Forelimb muscle (tissue), 1 donor: ENCODE measurements at regions not wholly inside any gene's neighbourhood (a gene's known extent, or its start where the extent isn't known, plus 50 kb on each side); places are given as distances from the start of the nearest gene placed in this dataset.

ENCODE experiments used
- DNase-seq: peaks from one replicate; pipeline ENCODE4 v3.0.0-alpha.2; 2013; ENCODE audit warnings: low read depth

DNA sequence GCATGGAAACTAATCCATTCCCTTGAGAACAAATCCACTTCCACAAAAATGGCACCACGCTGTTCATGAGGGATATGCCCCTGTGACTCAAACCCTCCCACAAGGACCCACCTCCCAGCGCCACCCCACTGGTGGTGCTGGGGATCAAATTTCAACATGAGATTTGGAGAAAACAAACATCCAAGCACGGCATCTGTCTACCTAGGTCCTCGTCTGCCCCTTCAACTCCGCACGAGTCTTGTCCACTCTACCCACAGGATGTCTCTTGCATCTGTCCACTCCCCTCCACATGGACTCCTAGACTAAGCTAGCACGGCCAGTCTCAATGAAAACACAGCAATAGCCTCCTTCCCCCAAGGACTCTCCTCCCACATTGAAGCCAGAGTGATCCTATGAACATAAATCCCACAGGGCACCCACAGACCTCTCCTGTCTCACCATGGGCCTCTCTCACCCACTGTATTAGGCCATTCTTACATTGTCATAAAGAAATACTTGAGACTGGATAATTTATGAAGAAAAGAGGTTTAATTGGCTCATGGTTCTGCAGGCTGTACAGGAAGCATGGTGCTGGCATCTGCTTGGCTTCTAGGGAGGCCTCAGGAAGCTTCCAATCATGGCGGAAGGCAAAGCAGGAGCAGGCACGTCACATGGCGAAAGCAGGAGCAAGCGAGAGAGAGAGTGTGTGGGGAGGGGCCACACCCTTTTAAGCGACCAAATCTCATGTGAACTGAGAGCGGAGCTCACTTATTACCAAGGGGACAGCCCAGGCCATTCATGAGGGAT lies 101.4 kb downstream of the TOMM20 start:
- no peak for DNase-seq

GRCh38 chr1:235025422-235025984 lies 103.1 kb downstream of the TOMM20 start:
- no peak for DNase-seq

- no peak for DNase-seq
Measured at GRCh38 chr1:235024711-235025421, 103.8 kb downstream of the TOMM20 start.

- no peak for DNase-seq
Measured at GRCh38 chr1:235023711-235024439, 104.8 kb downstream of the TOMM20 start.

DNA sequence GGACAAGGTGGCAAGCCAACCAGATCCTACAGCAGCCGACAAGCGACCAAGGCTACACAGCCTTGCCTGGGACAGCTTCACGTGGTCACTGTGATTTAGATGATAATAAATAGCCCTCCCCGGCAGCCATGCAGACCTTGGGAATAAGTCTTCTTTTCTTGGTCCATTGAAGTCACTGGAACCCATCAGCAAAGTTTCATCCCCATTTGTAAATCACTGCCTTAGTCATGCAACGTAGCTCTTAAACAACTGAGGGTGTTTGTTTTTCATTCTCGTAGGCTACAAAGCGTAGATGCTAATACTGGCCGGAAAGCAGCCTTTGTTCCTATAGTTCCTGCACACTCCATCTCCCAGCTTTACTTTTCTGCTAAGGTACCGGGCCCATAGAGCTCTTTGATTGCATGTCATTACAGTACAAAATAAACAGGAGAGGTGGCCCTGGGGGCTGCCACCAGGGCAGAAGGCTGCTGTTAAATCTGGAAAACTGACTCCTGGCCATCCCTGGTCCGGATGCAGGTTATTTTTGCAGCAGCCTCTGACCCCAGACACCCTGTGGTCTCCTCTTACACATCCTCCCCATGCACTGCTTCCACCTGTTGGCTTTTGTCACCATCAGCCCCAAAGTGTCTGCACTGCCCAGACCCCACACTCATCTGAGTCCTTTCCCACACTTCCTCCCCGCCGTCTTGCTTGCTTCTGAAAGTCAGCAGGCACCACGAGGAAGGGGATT lies 105.5 kb downstream of the TOMM20 start:
- no peak for DNase-seq

- no peak for DNase-seq
Measured at GRCh38 chr1:235022341-235022980, 106.2 kb downstream of the TOMM20 start.

- no peak for DNase-seq
Measured at GRCh38 chr1:235021815-235022214, 106.8 kb downstream of the TOMM20 start.

- no peak for DNase-seq
Measured at GRCh38 chr1:235021321-235021720, 107.3 kb downstream of the TOMM20 start.

DNA sequence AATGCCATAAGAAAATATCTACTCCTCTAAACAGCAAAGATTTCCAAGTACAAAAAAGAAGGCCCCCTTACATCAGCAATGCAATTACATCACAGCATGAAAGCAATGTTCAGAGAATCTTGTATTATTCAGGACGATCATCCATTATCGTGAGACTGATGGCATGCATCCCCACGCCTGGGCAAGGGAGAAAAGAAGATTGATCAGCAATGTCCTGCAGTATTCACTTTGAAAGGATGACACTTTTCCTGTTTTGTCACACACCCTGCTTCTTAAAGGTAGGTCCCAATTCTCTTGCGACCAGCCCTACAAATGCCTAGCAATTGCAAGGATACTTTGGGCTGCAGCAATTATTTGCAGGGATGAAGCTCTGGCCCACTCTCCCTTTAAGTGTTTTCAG lies 108.7 kb downstream of the TOMM20 start:
- DNase-seq: no peak

- no peak for DNase-seq
Measured at GRCh38 chr1:235019471-235019870, 109.2 kb downstream of the TOMM20 start.

DNA sequence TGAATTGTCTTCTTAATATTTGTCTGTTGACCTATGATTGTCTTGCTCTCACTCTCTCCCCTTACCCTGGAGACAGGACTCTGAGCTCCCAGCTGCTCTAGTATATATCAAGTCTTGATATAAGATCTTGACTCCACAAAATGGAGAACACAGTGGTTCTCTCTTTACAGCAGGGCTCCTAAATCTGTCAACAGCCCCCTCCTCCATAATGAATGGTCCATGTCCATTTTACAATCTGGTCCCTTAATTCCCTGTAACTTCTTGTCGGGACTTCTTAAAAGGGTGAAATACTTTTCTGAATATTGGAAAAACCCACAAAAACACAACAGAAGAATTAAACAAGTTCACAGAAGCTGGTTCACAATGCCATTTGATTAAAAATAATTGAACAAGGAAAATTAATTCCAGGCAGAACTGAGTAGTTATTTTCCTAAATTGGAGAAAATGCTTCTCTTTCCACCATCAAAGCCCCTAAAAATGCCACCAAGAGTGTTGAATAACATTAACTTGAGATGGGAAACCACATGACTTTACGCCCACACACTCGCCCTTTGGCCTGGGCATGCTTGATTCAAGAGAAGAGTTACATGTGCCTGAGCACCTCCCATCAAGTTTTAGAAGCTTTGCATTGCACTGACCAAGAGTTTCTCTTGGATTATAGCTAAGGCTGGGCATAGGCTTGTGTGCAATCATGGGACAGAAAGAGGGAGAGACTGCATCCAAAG lies 109.8 kb downstream of the TOMM20 start:
- no peak for DNase-seq

DNA sequence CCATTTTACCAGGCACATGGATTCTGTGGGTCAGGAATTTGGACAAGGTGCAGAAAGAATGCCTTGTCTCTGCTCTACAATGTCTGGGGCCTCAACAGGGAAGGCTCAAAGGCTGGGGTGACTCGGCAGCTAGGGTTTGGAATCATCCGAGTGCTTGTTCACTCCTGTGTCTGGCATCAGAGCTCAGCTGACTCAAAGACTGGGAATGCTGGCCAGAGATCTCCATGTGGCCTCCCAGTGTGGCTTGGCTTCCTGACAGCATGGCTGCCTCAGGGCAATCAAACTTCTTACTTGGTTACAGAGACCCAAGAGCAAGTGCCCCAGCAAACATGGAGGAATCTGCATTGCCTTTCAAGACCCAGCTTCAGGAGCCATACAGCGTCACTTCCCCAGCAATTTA lies 110.5 kb downstream of the TOMM20 start:
- DNase-seq: no peak

DNA sequence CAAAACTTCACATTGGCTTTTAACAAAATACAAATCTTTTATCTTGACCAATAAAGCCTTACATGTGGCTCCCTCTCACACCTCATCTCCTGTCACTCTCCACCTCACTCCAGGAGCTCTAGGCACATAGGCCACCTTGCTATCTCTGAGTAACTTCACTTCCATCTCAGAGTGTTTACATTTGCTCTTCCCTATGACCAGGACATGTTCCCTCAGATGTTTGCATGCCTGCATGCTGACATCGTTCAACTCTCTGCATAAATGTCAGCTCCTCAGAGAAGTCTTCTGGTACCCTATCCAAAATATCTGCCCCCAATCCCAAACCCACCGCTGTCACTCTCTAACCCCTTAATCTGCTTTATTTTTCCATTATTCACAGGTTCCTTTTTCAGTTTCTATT lies 110.9 kb downstream of the TOMM20 start:
- DNase-seq: no peak

GRCh38 chr1:235017191-235017590 lies 111.4 kb downstream of the TOMM20 start:
- no peak for DNase-seq

DNA sequence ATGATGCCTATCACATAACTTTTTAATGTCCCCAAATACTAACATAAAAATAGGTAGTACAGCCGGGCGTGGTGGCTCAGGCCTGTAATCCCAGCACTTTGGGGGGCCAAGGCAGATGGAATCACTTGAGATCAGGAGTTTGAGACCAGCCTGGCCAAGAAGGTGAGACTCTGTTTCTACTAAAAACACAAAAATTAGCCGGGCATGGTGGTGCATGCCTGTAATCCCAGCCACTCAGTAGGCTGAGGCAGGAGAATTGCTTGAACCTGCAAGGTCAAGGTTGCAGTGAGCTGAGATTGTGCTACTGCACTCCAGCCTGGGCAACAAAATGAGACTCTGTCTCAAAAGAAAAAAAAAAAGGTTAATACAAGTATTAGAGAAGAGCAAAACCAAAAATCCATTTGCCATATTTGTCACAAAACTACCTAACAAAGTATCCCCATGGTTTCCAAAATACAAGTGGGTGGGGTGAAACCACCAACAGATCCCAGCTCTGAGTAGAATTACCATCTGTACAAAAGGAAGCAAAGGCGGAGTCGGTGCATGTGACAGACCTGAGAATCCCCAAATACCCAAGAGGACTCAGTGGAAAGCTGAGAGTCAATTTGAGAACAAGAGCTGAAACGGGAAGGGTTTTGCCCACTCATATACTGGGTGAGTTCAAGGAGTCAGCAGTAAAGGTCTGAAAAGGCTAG lies 113.2 kb downstream of the TOMM20 start:
- no peak for DNase-seq

DNA sequence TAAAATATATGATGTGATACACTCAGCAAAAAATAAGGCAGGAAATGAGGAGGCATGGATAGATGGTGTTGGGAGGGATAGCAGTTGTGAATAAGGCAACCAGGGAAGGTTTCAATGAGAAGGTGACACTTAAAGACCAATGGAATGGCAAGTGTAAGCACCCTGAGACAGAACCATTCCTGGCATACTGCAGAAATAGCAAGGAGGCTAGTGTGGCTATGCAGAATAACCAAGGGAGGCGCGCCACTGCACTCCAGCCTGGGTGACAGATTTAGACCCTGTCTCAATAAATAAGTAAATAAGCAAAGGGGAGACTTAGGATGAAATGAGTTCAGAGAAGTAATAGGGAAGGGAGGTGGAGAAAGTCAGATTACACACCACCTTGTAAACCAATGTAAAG lies 113.9 kb downstream of the TOMM20 start:
- DNase-seq: no peak

- DNase-seq: no peak
Measured at GRCh38 chr1:235013512-235013911, 115.1 kb downstream of the TOMM20 start.

DNA sequence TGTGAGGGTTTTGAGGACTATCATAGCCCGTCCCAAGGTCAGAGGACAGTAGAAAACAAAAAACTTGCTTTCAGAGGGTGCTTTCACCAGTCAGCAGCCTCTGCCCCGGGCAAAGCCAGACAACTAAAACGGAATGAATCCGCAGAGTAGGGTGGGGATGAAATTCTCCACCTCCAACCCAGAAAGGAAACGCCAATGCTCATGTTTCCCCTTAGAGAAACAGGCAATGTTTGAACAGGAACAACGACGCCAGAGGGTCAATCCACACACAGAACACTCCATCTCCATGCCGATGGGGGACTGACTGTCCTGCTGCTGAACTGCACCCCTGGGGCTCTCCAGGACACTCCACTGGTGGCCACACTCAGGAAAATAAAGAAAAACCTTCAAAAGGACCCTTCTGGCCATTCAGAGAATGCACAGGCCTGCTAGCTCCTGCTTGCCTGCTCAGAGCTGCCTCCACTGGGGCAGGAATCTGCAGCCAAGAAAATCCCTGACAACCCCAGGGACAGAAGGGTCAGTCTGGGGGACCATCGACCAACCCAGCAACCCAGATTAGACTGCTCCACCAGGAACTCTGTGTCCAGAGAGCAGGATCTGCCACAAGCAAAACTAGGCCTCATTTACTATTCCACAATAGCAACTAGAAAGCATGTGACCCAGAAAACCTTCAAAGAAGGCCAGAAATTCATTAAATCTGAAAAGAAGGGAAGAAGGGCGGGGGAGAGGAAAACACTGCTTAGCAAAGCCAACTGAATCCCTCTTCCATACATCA lies 116.0 kb downstream of the TOMM20 start:
- no peak for DNase-seq
